ENCODE measurements at regions not wholly inside any gene's neighbourhood (a gene's known extent, or its start where the extent isn't known, plus 50 kb on each side); places are given as distances from the start of the nearest gene placed in this dataset.

DNA sequence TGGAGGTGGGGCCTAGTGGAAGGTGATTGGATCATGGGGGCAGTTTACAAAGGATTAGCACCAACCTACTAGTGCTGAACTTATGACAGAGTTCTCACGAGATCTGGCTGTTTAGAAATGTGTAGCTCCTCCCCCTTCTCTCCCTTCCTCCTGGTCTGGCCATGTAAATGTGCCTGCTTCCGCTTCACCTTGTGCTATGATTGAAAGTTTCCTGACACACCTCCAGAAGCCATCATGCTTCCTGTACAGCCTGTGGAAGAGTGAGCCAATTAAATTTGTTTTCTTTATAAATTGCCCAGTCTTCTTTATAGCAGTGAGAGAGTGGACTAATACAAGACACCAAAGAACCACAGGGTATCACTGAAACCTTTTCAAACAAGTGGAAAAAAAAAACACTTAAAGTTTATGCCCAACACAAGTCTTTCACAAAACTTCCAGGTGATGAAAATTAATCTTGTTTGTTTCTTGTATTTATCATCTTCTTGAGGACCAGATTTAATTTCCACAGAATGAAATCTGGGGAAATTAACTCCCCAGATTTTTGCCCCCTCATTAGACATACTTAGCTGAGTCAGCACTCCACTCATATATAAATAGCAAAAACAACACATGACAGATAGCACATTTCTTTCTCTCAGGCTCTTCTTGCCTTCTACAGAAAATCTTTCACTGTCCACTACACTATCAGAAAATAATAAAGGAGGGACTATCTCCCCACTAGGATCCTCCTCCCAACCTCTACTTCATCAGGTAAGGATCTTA, 847.2 kb downstream of the TUSC7 start:
- intact Hi-C loops (cut with DNase I) = no loop called here
- no peak for TF ChIP-seq CTCF (IDR thresholded peaks at IDR 0.05)
- TF ChIP-seq POLR2AphosphoS5 (IDR thresholded peaks at IDR 0.05; ENCODE audit: insufficient read depth in 1 of 2, low read depth in 1 of 2) = no peak
- no peak for TF ChIP-seq POLR2A (IDR thresholded peaks at IDR 0.05)
- DNase-seq (ENCODE audit: extremely low spot score in 2 of 2) = no peak
- Histone ChIP-seq H3K36me3 (no peaks in the 10 kb centered on the region), H3K4me1 (no peaks in the 10 kb centered on the region), H3K27me3 (no peaks in the 10 kb centered on the region), H3K9me3 (no peaks in the 10 kb centered on the region), H3K4me3 (no peak overlapping the region), H3K27ac (no peak overlapping the region)

GRCh38 chr3:117557464-117558090, 848.0 kb downstream of the TUSC7 start:
- no peak overlapping the region for H3K27ac ChIP-seq

GRCh38 chr3:117558681-117559080, 849.1 kb downstream of the TUSC7 start:
- no peak overlapping the region for H3K4me3 ChIP-seq
- no peaks in the 10 kb centered on the region for H3K4me1 ChIP-seq
- TF ChIP-seq POLR2A (IDR thresholded peaks at IDR 0.05) = no peak
- TF ChIP-seq CTCF (IDR thresholded peaks at IDR 0.05) = no peak
- TF ChIP-seq POLR2AphosphoS5 (IDR thresholded peaks at IDR 0.05; ENCODE audit: insufficient read depth in 1 of 2, low read depth in 1 of 2) = no peak
- DNase-seq (ENCODE audit: extremely low spot score in 2 of 2) = no peak
- no peaks in the 10 kb centered on the region for H3K27me3 ChIP-seq
- no peaks in the 10 kb centered on the region for H3K36me3 ChIP-seq
- H3K27ac ChIP-seq = no peak overlapping the region
- no peaks in the 10 kb centered on the region for H3K9me3 ChIP-seq
- intact Hi-C loops (cut with DNase I) = no loop called here

More at GRCh38 chr3:117557464-117558090, 848.0 kb downstream of the TUSC7 start:
- Histone ChIP-seq H3K4me3 (no peak overlapping the region), H3K4me1 (no peaks in the 10 kb centered on the region), H3K36me3 (no peaks in the 10 kb centered on the region), H3K9me3 (no peaks in the 10 kb centered on the region), H3K27me3 (no peaks in the 10 kb centered on the region)
- no peak for DNase-seq (ENCODE audit: extremely low spot score in 2 of 2)
- intact Hi-C loops (cut with DNase I) = no loop called here
- TF ChIP-seq POLR2A (IDR thresholded peaks at IDR 0.05) = no peak
- no peak for TF ChIP-seq CTCF (IDR thresholded peaks at IDR 0.05)
- no peak for TF ChIP-seq POLR2AphosphoS5 (IDR thresholded peaks at IDR 0.05; ENCODE audit: insufficient read depth in 1 of 2, low read depth in 1 of 2)

DNA sequence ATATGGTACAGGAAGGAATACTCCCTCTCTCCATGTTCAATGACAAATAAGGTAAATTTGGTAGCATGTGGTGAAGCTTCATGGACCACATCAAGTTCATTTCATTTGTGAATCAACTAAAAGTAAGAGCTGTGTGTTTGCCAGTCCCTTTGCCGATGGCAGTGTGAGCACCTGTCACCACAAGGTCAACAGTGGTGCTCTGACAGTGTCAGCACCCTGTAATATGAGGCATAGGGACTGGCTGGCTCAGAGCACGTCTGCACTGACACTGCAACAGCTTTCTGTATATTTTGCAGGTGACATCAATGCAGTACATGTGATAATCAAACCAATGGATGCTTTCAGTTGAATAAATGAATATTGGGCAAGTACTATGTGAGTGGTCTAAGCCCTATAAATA, 852.4 kb downstream of the TUSC7 start:
- no peak for DNase-seq (ENCODE audit: extremely low spot score in 2 of 2)
- no peak overlapping the region for H3K4me3 ChIP-seq
- intact Hi-C loops (cut with DNase I) = no loop called here
- H3K27me3 ChIP-seq = no peaks in the 10 kb centered on the region
- no peaks in the 10 kb centered on the region for H3K36me3 ChIP-seq
- no peak overlapping the region for H3K27ac ChIP-seq
- TF ChIP-seq CTCF (IDR thresholded peaks at IDR 0.05) = no peak
- TF ChIP-seq POLR2A (IDR thresholded peaks at IDR 0.05) = no peak
- H3K9me3 ChIP-seq = no peaks in the 10 kb centered on the region
- no peaks in the 10 kb centered on the region for H3K4me1 ChIP-seq

- Histone ChIP-seq H3K4me1 (no peaks in the 10 kb centered on the region), H3K9me3 (no peaks in the 10 kb centered on the region), H3K27ac (no peak overlapping the region), H3K4me3 (no peak overlapping the region), H3K27me3 (no peaks in the 10 kb centered on the region), H3K36me3 (no peaks in the 10 kb centered on the region)
- DNase-seq (ENCODE audit: extremely low spot score in 2 of 2) = no peak
- TF ChIP-seq POLR2AphosphoS5 (IDR thresholded peaks at IDR 0.05; ENCODE audit: insufficient read depth in 1 of 2, low read depth in 1 of 2) (no peak), POLR2A (IDR thresholded peaks at IDR 0.05) (no peak), CTCF (IDR thresholded peaks at IDR 0.05) (no peak)
- intact Hi-C loops (cut with DNase I) = no loop called here
Observed at GRCh38 chr3:117563063-117563462, 853.5 kb downstream of the TUSC7 start.
